WTC11 (cell line): ENCODE measurements at regions not wholly inside any gene's neighbourhood (a gene's known extent, or its start where the extent isn't known, plus 50 kb on each side); places are given as distances from the start of the nearest gene placed in this dataset.

Experiments
- ATAC-seq: fragments of 200-7000 bp; cut with Tn5 transposase; 2 replicates; pipeline ENCODE4 v1.10.0; 2021; ENCODE audit warnings: mild to moderate bottlenecking, moderate library complexity
- CTCF ChIA-PET: fragments of 300-600 bp; sonication (Branson Sonifier 250); formaldehyde crosslinking; loops from one replicate; lab custom pipeline; 2021; ENCODE audit warnings: antibody characterized with exemption; lab: Charles Lee
- POLR2A ChIA-PET: fragments of 350-600 bp; sonication (Branson Sonifier 250); formaldehyde crosslinking; loops from one replicate; lab custom pipeline; 2021; ENCODE audit warnings: antibody characterized with exemption; lab: Charles Lee
- DNase-seq: peaks from one replicate; pipeline ENCODE4 v3.0.0; 2021; ENCODE audit warnings: low spot score
- H3K27ac Mint-ChIP-seq: 2 replicates; pipeline ENCODE4 v1.8.0; 2021; ENCODE audit warnings: mixed read lengths
- H3K27me3 Mint-ChIP-seq: 2 replicates; pipeline ENCODE4 v1.8.0; 2021; ENCODE audit warnings: low read depth, mild to moderate bottlenecking, moderate library complexity, mixed read lengths
- H3K36me3 Mint-ChIP-seq: 2 replicates; pipeline ENCODE4 v1.8.0; 2021; ENCODE audit warnings: mixed read lengths
- H3K4me1 Mint-ChIP-seq: 2 replicates; pipeline ENCODE4 v1.8.0; 2022; ENCODE audit warnings: mixed read lengths
- H3K4me3 Mint-ChIP-seq: 2 replicates; pipeline ENCODE4 v1.8.0; 2021; ENCODE audit warnings: mild to moderate bottlenecking, moderate library complexity, mixed read lengths
- H3K9me3 Mint-ChIP-seq: 2 replicates; pipeline ENCODE4 v1.8.0; 2021; ENCODE audit warnings: mixed read lengths
- CREM ChIP-seq: sonication (generic); formaldehyde crosslinking; IDR thresholded peaks from 2 replicates; pipeline ENCODE4 v1.8.1; 2022; ENCODE audit warnings: mild to moderate bottlenecking, missing genetic modification reagents, moderate library complexity
- E2F4 ChIP-seq: sonication (generic); formaldehyde crosslinking; IDR thresholded peaks from 2 replicates; pipeline ENCODE4 v1.8.1; 2022; ENCODE audit warnings: low read depth, mild to moderate bottlenecking, moderate library complexity, missing genetic modification reagents, borderline replicate concordance
- ESRRA ChIP-seq: sonication (generic); formaldehyde crosslinking; IDR thresholded peaks from 2 replicates; pipeline ENCODE4 v1.8.1; 2022; ENCODE audit warnings: mild to moderate bottlenecking, missing genetic modification reagents, borderline replicate concordance
- FOXK1 ChIP-seq: sonication (generic); formaldehyde crosslinking; IDR thresholded peaks from 2 replicates; pipeline ENCODE4 v1.8.0; 2022; ENCODE audit warnings: mild to moderate bottlenecking, moderate library complexity, missing genetic modification reagents
- GTF2I ChIP-seq: fragments of 250-450 bp; sonication (Bioruptor Pico); conservative IDR thresholded peaks from 2 replicates; pipeline ENCODE4 v1.4.0; 2021; ENCODE audit warnings: mild to moderate bottlenecking
- IRF2 ChIP-seq: sonication (generic); formaldehyde crosslinking; IDR thresholded peaks from 2 replicates; pipeline ENCODE4 v1.8.0; 2022; ENCODE audit warnings: low read depth, missing genetic modification reagents, borderline replicate concordance
- NR2C2 ChIP-seq: sonication (generic); formaldehyde crosslinking; IDR thresholded peaks from 2 replicates; pipeline ENCODE4 v1.8.0; 2022; ENCODE audit warnings: mild to moderate bottlenecking, missing genetic modification reagents
- RELA ChIP-seq: sonication (generic); formaldehyde crosslinking; IDR thresholded peaks from 2 replicates; pipeline ENCODE4 v1.8.1; 2022; ENCODE audit warnings: missing genetic modification reagents, mild to moderate bottlenecking, borderline replicate concordance
- TEAD4 ChIP-seq: sonication (generic); formaldehyde crosslinking; IDR thresholded peaks from 2 replicates; pipeline ENCODE4 v1.8.0; 2022; ENCODE audit warnings: mild to moderate bottlenecking, missing genetic modification reagents
- ZNF232 ChIP-seq: sonication (generic); formaldehyde crosslinking; IDR thresholded peaks from 2 replicates; pipeline ENCODE4 v1.8.0; 2022; ENCODE audit warnings: mild to moderate bottlenecking, missing genetic modification reagents
- ZNF281 ChIP-seq: sonication (generic); formaldehyde crosslinking; IDR thresholded peaks from 2 replicates; pipeline ENCODE4 v1.8.0; 2023; ENCODE audit warnings: mild to moderate bottlenecking, missing genetic modification reagents
- ZNF423 ChIP-seq: fragments of 250-450 bp; sonication (Bioruptor Pico); IDR thresholded peaks from 2 replicates; pipeline ENCODE4 v2.1.2; 2022; ENCODE audit warnings: mild to moderate bottlenecking, moderate library complexity
- ZNF532 ChIP-seq: fragments of 250-450 bp; sonication (Bioruptor Pico); IDR thresholded peaks from 2 replicates; pipeline ENCODE4 v1.9.0; 2021; ENCODE audit warnings: mild to moderate bottlenecking, borderline replicate concordance
- TF ChIP-seq, protein P1 (sequence below): sonication (generic); formaldehyde crosslinking; IDR thresholded peaks from 2 replicates; pipeline ENCODE4 v1.8.0; 2023; ENCODE audit warnings: missing genetic modification reagents
- TF ChIP-seq, protein P2 (sequence below): sonication (generic); formaldehyde crosslinking; IDR thresholded peaks from 2 replicates; pipeline ENCODE4 v1.8.1; 2022; ENCODE audit warnings: missing genetic modification reagents, borderline replicate concordance

DNA sequence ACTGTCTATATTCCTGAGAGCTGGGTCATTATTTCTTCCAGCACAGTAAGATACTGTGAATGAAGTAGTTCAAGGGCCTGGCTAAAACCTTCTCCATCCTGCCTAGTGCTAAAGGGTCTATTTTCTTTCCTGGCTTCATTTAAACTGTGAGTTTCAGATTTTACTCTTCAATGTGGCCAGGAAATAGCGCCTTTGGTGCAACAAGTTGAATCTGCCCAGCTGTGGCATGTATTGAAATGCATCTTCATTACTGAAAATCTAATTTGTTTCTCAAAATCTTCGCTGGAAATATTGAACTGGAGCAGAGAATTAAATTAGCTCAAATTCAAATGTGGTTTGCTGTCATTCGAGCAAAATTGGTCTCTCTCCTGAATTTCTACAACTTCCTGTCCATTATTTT, 114.6 kb upstream of the KCNG1 start:
- TF ChIP-seq ZNF423 (CRISPR knock-in tag) (no peak), E2F4 (CRISPR knock-in tag) (no peak), ZNF281 (CRISPR knock-in tag) (no peak), CREM (CRISPR knock-in tag) (no peak), ZNF532 (CRISPR knock-in tag) (no peak), NR2C2 (CRISPR knock-in tag) (no peak), RELA (no peak), ZNF232 (no peak), TEAD4 (no peak), IRF2 (CRISPR knock-in tag) (no peak), FOXK1 (CRISPR knock-in tag) (no peak), GTF2I (no peak), ESRRA (CRISPR knock-in tag) (no peak)
- TF ChIP-seq, protein P1, sequence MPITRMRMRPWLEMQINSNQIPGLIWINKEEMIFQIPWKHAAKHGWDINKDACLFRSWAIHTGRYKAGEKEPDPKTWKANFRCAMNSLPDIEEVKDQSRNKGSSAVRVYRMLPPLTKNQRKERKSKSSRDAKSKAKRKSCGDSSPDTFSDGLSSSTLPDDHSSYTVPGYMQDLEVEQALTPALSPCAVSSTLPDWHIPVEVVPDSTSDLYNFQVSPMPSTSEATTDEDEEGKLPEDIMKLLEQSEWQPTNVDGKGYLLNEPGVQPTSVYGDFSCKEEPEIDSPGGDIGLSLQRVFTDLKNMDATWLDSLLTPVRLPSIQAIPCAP (CRISPR knock-in tag): no peak
- TF ChIP-seq, protein P2, sequence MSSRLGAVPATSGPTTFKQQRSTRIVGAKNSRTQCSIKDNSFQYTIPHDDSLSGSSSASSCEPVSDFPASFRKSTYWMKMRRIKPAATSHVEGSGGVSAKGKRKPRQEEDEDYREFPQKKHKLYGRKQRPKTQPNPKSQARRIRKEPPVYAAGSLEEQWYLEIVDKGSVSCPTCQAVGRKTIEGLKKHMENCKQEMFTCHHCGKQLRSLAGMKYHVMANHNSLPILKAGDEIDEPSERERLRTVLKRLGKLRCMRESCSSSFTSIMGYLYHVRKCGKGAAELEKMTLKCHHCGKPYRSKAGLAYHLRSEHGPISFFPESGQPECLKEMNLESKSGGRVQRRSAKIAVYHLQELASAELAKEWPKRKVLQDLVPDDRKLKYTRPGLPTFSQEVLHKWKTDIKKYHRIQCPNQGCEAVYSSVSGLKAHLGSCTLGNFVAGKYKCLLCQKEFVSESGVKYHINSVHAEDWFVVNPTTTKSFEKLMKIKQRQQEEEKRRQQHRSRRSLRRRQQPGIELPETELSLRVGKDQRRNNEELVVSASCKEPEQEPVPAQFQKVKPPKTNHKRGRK (CRISPR knock-in tag): no peak
- Mint-ChIP-seq H3K9me3 (peaks cover 9% of the 10 kb centered on the region; the same call in 1 of the 2 replicates), H3K36me3 (no peaks in the 10 kb centered on the region), H3K4me3 (no peak overlapping the region), H3K27me3 (no peaks in the 10 kb centered on the region), H3K27ac (no peak overlapping the region), H3K4me1 (no peaks in the 10 kb centered on the region)
- no peak for DNase-seq
- no peak for ATAC-seq
- POLR2A ChIA-PET: interaction anchor here (0.6 to 0.7 kb wide), 2 partner anchors 21 to 85 kb away, joined by 3 to 6 read pairs; no protein-coding TSS in a partner anchor
- CTCF ChIA-PET: no interaction called here
